HEK293 (cell line): ENCODE measurements at regions not wholly inside any gene's neighbourhood (a gene's known extent, or its start where the extent isn't known, plus 50 kb on each side); places are given as distances from the start of the nearest gene placed in this dataset.

ENCODE experiments used
- CTCF ChIA-PET: fragments of 350-600 bp; formaldehyde crosslinking; extraction: SDS; loops from one replicate; lab custom pipeline; 2021; ENCODE audit warnings: antibody characterized with exemption; lab: Yijun Ruan, JAX
- POLR2A ChIA-PET: fragments of 300-600 bp; formaldehyde crosslinking; extraction: SDS; loops from one replicate; lab custom pipeline; 2020; ENCODE audit warnings: antibody characterized with exemption, inconsistent platforms; lab: Yijun Ruan, JAX
- H3K27ac ChIP-seq: fragments of 200-500 bp; sonication (Bioruptor generic); 2 replicates; pipeline ENCODE4 v1.5.1; 2014; ENCODE audit warnings: low read depth, low read length, control low read depth, inconsistent platforms; ENCODE audit errors: extremely low read depth
- H3K36me3 ChIP-seq, 2 experiments: fragments of 200-500 bp in 1 of 2; sonication (Bioruptor generic) in 1 of 2; 1 replicate in 1 of 2; 2 replicates in 1 of 2; pipeline ENCODE4 v1.5.1; 2014 to 2017; ENCODE audit warnings: inconsistent platforms in 2 of 2, low read length in 2 of 2; ENCODE audit not compliant: control insufficient read depth in 2 of 2, insufficient read depth in 1 of 2
- H3K4me1 ChIP-seq: fragments of 200-500 bp; sonication (Bioruptor generic); 2 replicates; pipeline ENCODE4 v1.5.1; 2014; ENCODE audit warnings: mild to moderate bottlenecking, low read length, inconsistent platforms; ENCODE audit not compliant: control insufficient read depth, insufficient read depth
- H3K4me3 ChIP-seq: 2 replicates; pipeline ENCODE4 v1.5.1; 2011; ENCODE audit warnings: low read depth, mild to moderate bottlenecking, control low read depth, low read length, moderate library complexity
- H3K9me3 ChIP-seq: fragments of 200-500 bp; sonication (Bioruptor generic); 2 replicates; pipeline ENCODE4 v1.5.1; 2014; ENCODE audit warnings: low read depth, low read length, inconsistent platforms; ENCODE audit not compliant: control insufficient read depth, insufficient read depth
- BCL11B ChIP-seq: fragments of 450-650 bp; formaldehyde crosslinking; IDR thresholded peaks from 2 replicates; pipeline ENCODE4 v1.5.1; 2016; ENCODE audit warnings: low read depth, missing biosample characterization, missing genetic modification characterization
- EGR2 ChIP-seq: fragments of 450-650 bp; formaldehyde crosslinking; IDR thresholded peaks from 2 replicates; pipeline ENCODE4 v1.5.1; 2016; ENCODE audit warnings: low read depth, missing biosample characterization, missing genetic modification characterization
- GLIS2 ChIP-seq: fragments of 450-650 bp; formaldehyde crosslinking; IDR thresholded peaks from 2 replicates; pipeline ENCODE4 v1.5.1; 2016; ENCODE audit warnings: missing biosample characterization, missing genetic modification characterization
- KLF1 ChIP-seq: fragments of 450-650 bp; formaldehyde crosslinking; IDR thresholded peaks from 2 replicates; pipeline ENCODE4 v1.5.1; 2016; ENCODE audit warnings: missing biosample characterization, missing genetic modification characterization
- KLF8 ChIP-seq: fragments of 450-650 bp; formaldehyde crosslinking; IDR thresholded peaks from 2 replicates; pipeline ENCODE4 v1.5.1; 2016; ENCODE audit warnings: missing biosample characterization, missing genetic modification characterization
- KLF9 ChIP-seq: fragments of 450-650 bp; formaldehyde crosslinking; IDR thresholded peaks from 2 replicates; pipeline ENCODE4 v1.5.1; 2016; ENCODE audit warnings: missing biosample characterization, missing genetic modification characterization, low read depth
- OSR2 ChIP-seq: fragments of 450-650 bp; formaldehyde crosslinking; IDR thresholded peaks from 2 replicates; pipeline ENCODE4 v1.5.1; 2016; ENCODE audit warnings: missing biosample characterization, missing genetic modification characterization
- SP2 ChIP-seq: fragments of 450-650 bp; formaldehyde crosslinking; IDR thresholded peaks from 2 replicates; pipeline ENCODE4 v1.5.1; 2016; ENCODE audit warnings: missing biosample characterization, missing genetic modification characterization
- ZFP41 ChIP-seq: fragments of 450-650 bp; formaldehyde crosslinking; IDR thresholded peaks from 2 replicates; pipeline ENCODE4 v1.5.1; 2016; ENCODE audit warnings: missing biosample characterization, missing genetic modification characterization, borderline replicate concordance
- ZNF112 ChIP-seq: fragments of 450-650 bp; formaldehyde crosslinking; IDR thresholded peaks from 2 replicates; pipeline ENCODE4 v1.5.0; 2017; ENCODE audit warnings: missing biosample characterization, missing genetic modification characterization
- ZNF157 ChIP-seq: fragments of 450-650 bp; formaldehyde crosslinking; IDR thresholded peaks from 2 replicates; pipeline ENCODE4 v1.5.1; 2016; ENCODE audit warnings: missing biosample characterization, missing genetic modification characterization
- ZNF2 ChIP-seq: fragments of 450-650 bp; formaldehyde crosslinking; IDR thresholded peaks from 2 replicates; pipeline ENCODE4 v1.5.1; 2016; ENCODE audit warnings: missing biosample characterization, missing genetic modification characterization
- ZNF394 ChIP-seq: fragments of 450-650 bp; formaldehyde crosslinking; IDR thresholded peaks from 2 replicates; pipeline ENCODE4 v1.5.1; 2016; ENCODE audit warnings: missing biosample characterization, missing genetic modification characterization, mild to moderate bottlenecking, moderate library complexity, borderline replicate concordance
- ZNF530 ChIP-seq: fragments of 450-650 bp; formaldehyde crosslinking; IDR thresholded peaks from 2 replicates; pipeline ENCODE4 v1.5.1; 2016; ENCODE audit warnings: low read depth, missing biosample characterization, missing genetic modification characterization
- ZNF600 ChIP-seq: fragments of 450-650 bp; formaldehyde crosslinking; IDR thresholded peaks from 2 replicates; pipeline ENCODE4 v1.5.1; 2016; ENCODE audit warnings: missing biosample characterization, missing genetic modification characterization
- ZNF629 ChIP-seq: fragments of 450-650 bp; formaldehyde crosslinking; IDR thresholded peaks from 2 replicates; pipeline ENCODE4 v1.5.1; 2017; ENCODE audit warnings: missing biosample characterization, missing genetic modification characterization
- ZNF660 ChIP-seq: fragments of 450-650 bp; IDR thresholded peaks from 2 replicates; pipeline ENCODE4 v1.5.1; 2018; ENCODE audit warnings: missing biosample characterization, mild to moderate bottlenecking, missing genetic modification characterization
- ZSCAN23 ChIP-seq: fragments of 450-650 bp; formaldehyde crosslinking; IDR thresholded peaks from 2 replicates; pipeline ENCODE4 v1.5.1; 2016; ENCODE audit warnings: missing biosample characterization, missing genetic modification characterization
- TF ChIP-seq, protein P1 (sequence below): fragments of 450-650 bp; formaldehyde crosslinking; IDR thresholded peaks from 2 replicates; pipeline ENCODE4 v1.5.1; 2016; ENCODE audit warnings: missing biosample characterization, missing genetic modification characterization
- TF ChIP-seq, protein P2 (sequence below): fragments of 450-650 bp; formaldehyde crosslinking; IDR thresholded peaks from 2 replicates; pipeline ENCODE4 v1.5.1; 2016; ENCODE audit warnings: missing biosample characterization, missing genetic modification characterization
- TF ChIP-seq, protein P3 (sequence below): fragments of 450-650 bp; formaldehyde crosslinking; IDR thresholded peaks from 2 replicates; pipeline ENCODE4 v1.5.1; 2017; ENCODE audit warnings: missing biosample characterization, missing genetic modification characterization
- TF ChIP-seq, protein P4 (sequence below): fragments of 450-650 bp; formaldehyde crosslinking; IDR thresholded peaks from 2 replicates; pipeline ENCODE4 v1.5.1; 2016; ENCODE audit warnings: missing biosample characterization, missing genetic modification characterization
- TF ChIP-seq, protein P5 (sequence below): fragments of 450-650 bp; formaldehyde crosslinking; IDR thresholded peaks from 2 replicates; pipeline ENCODE4 v1.5.1; 2016; ENCODE audit warnings: missing biosample characterization, missing genetic modification characterization

DNA sequence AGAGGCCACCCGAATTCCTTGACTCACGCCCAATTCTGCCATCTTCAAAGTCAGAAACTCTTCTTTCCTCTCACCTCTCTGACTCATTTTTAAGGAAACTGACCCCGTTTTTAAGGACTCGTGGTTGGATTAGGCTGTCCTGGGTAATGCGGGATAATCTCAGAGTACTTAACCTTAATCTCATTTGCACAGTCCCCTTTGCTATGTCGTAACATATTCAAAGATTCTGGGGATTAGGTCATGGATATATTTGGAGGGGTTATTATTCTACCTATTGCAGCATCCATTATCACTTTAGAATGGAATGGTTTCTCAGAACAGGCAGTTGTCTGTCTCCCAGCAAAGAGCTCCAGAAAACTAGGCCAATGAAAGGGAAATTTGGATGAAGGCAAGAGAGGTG lies 80.8 kb upstream of the IL12B start:
- CTCF ChIA-PET = no interaction called here
- no peak overlapping the region for H3K27ac ChIP-seq

DNA sequence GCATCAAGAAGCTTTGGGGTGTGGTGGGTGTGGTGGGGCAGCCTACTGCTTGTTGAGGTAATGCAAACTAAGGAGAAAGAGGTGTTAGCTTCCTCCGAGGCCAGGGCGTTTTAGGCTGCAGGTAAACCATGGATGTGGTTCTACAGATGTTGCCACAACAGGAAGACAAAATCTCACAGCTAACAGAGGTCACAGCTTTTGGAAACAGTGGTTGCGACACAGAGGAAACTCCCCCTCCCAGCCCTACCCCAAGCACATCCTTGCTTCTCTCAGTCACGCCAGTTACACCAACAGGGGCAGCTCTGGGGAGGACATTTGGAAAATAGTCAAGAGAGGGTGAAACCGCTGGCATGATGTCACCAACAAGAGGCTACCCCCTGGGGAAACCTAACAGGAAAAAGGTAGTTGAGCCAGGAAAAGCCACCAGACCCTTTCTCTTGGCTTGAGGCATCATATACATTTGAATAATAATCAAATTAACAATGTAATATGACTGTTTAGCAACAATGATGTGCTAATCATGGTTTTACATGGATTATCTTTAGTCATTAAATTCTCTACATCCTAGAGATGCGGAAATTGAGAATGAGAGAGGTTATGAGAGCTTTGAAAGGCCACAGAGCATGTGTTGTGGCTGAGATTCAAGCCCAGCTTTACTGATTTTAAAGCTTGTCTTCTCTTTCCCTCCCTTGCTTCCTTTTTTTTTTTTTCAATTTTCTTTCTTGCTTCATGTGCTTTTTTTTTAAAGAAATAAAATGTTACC lies 82.2 kb upstream of the IL12B start:
- POLR2A ChIA-PET = no interaction called here
- Histone ChIP-seq H3K36me3 (no peaks in the 10 kb centered on the region), H3K4me3 (no peak overlapping the region), H3K27ac (no peak overlapping the region), H3K4me1 (no peaks in the 10 kb centered on the region), H3K9me3 (no peaks in the 10 kb centered on the region)
- CTCF ChIA-PET = interaction anchor here (0.6 to 0.8 kb wide), 3 partner anchors 32 to 467 kb away, joined by 3 to 4 read pairs (median 3); no protein-coding TSS in a partner anchor
- TF ChIP-seq GLIS2 (tag by site-specific recombination) = no peak
- TF ChIP-seq ZNF394 (tag by site-specific recombination) = peak; percentile 40; the same call in 1 of the 2 replicates
- peak; percentile 44; the same call in 1 of the 2 replicates for TF ChIP-seq ZNF660 (tag by site-specific recombination)
- no peak for TF ChIP-seq ZFP41 (tag by site-specific recombination)
- TF ChIP-seq KLF1 = peak; percentile 88
- no peak for TF ChIP-seq ZNF157
- no peak for TF ChIP-seq ZSCAN23
- 0 out of 2 replicates have a peak, but pooled peaks have one; percentile 16 for TF ChIP-seq ZNF629 (tag by site-specific recombination)
- no peak for TF ChIP-seq ZNF2 (tag by site-specific recombination)
- no peak for TF ChIP-seq KLF9
- TF ChIP-seq SP2 (tag by site-specific recombination) = no peak
- TF ChIP-seq, protein P1, sequence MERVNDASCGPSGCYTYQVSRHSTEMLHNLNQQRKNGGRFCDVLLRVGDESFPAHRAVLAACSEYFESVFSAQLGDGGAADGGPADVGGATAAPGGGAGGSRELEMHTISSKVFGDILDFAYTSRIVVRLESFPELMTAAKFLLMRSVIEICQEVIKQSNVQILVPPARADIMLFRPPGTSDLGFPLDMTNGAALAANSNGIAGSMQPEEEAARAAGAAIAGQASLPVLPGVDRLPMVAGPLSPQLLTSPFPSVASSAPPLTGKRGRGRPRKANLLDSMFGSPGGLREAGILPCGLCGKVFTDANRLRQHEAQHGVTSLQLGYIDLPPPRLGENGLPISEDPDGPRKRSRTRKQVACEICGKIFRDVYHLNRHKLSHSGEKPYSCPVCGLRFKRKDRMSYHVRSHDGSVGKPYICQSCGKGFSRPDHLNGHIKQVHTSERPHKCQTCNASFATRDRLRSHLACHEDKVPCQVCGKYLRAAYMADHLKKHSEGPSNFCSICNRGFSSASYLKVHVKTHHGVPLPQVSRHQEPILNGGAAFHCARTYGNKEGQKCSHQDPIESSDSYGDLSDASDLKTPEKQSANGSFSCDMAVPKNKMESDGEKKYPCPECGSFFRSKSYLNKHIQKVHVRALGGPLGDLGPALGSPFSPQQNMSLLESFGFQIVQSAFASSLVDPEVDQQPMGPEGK (tag by site-specific recombination) = peak; percentile 31; the same call in 1 of the 2 replicates
- TF ChIP-seq ZNF600 (tag by site-specific recombination) = no peak
- TF ChIP-seq, protein P2, sequence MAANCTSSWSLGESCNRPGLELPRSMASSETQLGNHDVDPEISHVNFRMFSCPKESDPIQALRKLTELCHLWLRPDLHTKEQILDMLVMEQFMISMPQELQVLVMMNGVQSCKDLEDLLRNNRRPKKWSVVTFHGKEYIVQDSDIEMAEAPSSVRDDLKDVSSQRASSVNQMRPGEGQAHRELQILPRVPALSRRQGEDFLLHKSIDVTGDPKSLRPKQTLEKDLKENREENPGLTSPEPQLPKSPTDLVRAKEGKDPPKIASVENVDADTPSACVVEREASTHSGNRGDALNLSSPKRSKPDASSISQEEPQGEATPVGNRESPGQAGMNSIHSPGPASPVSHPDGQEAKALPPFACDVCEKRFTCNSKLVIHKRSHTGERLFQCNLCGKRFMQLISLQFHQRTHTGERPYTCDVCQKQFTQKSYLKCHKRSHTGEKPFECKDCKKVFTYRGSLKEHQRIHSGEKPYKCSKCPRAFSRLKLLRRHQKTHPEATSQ = no peak
- TF ChIP-seq ZNF530 = no peak
- peak; percentile 27; the same call in 1 of the 2 replicates for TF ChIP-seq OSR2 (tag by site-specific recombination)
- TF ChIP-seq, protein P3, sequence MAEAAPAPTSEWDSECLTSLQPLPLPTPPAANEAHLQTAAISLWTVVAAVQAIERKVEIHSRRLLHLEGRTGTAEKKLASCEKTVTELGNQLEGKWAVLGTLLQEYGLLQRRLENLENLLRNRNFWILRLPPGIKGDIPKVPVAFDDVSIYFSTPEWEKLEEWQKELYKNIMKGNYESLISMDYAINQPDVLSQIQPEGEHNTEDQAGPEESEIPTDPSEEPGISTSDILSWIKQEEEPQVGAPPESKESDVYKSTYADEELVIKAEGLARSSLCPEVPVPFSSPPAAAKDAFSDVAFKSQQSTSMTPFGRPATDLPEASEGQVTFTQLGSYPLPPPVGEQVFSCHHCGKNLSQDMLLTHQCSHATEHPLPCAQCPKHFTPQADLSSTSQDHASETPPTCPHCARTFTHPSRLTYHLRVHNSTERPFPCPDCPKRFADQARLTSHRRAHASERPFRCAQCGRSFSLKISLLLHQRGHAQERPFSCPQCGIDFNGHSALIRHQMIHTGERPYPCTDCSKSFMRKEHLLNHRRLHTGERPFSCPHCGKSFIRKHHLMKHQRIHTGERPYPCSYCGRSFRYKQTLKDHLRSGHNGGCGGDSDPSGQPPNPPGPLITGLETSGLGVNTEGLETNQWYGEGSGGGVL (tag by site-specific recombination) = peak; percentile 64; the same call in 1 of the 2 replicates

More for the DNA sequence above, 80.8 kb upstream of the IL12B start:
- Histone ChIP-seq H3K4me1 (no peaks in the 10 kb centered on the region), H3K4me3 (no peak overlapping the region), H3K36me3 (no peaks in the 10 kb centered on the region), H3K9me3 (no peaks in the 10 kb centered on the region)
- TF ChIP-seq KLF8 (no peak), EGR2 (tag by site-specific recombination) (no peak), BCL11B (tag by site-specific recombination) (no peak), ZNF112 (tag by site-specific recombination) (no peak)
- TF ChIP-seq, protein P4, sequence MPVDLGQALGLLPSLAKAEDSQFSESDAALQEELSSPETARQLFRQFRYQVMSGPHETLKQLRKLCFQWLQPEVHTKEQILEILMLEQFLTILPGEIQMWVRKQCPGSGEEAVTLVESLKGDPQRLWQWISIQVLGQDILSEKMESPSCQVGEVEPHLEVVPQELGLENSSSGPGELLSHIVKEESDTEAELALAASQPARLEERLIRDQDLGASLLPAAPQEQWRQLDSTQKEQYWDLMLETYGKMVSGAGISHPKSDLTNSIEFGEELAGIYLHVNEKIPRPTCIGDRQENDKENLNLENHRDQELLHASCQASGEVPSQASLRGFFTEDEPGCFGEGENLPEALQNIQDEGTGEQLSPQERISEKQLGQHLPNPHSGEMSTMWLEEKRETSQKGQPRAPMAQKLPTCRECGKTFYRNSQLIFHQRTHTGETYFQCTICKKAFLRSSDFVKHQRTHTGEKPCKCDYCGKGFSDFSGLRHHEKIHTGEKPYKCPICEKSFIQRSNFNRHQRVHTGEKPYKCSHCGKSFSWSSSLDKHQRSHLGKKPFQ (tag by site-specific recombination) = no peak
- TF ChIP-seq, protein P5, sequence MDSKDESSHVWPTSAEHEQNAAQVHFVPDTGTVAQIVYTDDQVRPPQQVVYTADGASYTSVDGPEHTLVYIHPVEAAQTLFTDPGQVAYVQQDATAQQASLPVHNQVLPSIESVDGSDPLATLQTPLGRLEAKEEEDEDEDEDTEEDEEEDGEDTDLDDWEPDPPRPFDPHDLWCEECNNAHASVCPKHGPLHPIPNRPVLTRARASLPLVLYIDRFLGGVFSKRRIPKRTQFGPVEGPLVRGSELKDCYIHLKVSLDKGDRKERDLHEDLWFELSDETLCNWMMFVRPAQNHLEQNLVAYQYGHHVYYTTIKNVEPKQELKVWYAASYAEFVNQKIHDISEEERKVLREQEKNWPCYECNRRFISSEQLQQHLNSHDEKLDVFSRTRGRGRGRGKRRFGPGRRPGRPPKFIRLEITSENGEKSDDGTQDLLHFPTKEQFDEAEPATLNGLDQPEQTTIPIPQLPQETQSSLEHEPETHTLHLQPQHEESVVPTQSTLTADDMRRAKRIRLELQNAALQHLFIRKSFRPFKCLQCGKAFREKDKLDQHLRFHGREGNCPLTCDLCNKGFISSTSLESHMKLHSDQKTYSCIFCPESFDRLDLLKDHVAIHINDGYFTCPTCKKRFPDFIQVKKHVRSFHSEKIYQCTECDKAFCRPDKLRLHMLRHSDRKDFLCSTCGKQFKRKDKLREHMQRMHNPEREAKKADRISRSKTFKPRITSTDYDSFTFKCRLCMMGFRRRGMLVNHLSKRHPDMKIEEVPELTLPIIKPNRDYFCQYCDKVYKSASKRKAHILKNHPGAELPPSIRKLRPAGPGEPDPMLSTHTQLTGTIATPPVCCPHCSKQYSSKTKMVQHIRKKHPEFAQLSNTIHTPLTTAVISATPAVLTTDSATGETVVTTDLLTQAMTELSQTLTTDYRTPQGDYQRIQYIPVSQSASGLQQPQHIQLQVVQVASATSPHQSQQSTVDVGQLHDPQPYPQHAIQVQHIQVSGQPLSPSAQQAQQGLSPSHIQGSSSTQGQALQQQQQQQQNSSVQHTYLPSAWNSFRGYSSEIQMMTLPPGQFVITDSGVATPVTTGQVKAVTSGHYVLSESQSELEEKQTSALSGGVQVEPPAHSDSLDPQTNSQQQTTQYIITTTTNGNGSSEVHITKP = no peak
- POLR2A ChIA-PET = interaction anchor here (0.7 kb wide), 1 partner anchor 229 kb away, joined by 3 read pairs; no protein-coding TSS in a partner anchor
